Tibial nerve (tissue), 4 donors: ENCODE measurements at regions not wholly inside any gene's neighbourhood (a gene's known extent, or its start where the extent isn't known, plus 50 kb on each side); places are given as distances from the start of the nearest gene placed in this dataset.

ENCODE experiments used
- DNase-seq, 2 donors: peaks; one replicate each; pipeline ENCODE4 v3.0.0-alpha.2; 2019; ENCODE audit warnings: low spot score in 2 of 2
- H3K27ac ChIP-seq, 4 donors: fragments of 200-600 bp; sonication (generic) in 3 of 4; one replicate each; pipeline ENCODE4 v1.5.1; 2017 to 2019; ENCODE audit warnings: mild to moderate bottlenecking in 1 of 4
- H3K27me3 ChIP-seq, 2 donors: fragments of 200-600 bp; sonication (generic) in 1 of 2; one replicate each; pipeline versions ENCODE4 v1.5.1 to v1.6.0; 2017 to 2019
- H3K36me3 ChIP-seq, 3 donors: fragments of 200-600 bp; sonication (generic); one replicate each; pipeline ENCODE4 v1.5.1; 2018 to 2019
- H3K4me1 ChIP-seq, 4 donors: fragments of 200-600 bp; sonication (generic) in 3 of 4; one replicate each; pipeline ENCODE4 v1.5.1; 2017 to 2019
- H3K4me3 ChIP-seq, 4 donors: fragments of 200-600 bp; sonication (generic) in 3 of 4; one replicate each; pipeline ENCODE4 v1.5.1; 2017 to 2019; ENCODE audit warnings: mild to moderate bottlenecking in 1 of 4, moderate library complexity in 1 of 4
- H3K9me3 ChIP-seq, 4 donors: fragments of 200-600 bp; sonication (generic) in 3 of 4; one replicate each; pipeline ENCODE4 v1.5.1; 2017 to 2019
- EP300 ChIP-seq, 2 donors: sonication (generic); formaldehyde crosslinking; IDR thresholded peaks; one replicate each; pipeline ENCODE4 v1.6.1; 2017; ENCODE audit warnings: antibody characterized with exemption in 2 of 2, mild to moderate bottlenecking in 1 of 2
- POLR2A ChIP-seq, 2 donors: fragments of 450-650 bp; IDR thresholded peaks; one replicate each; pipeline ENCODE4 v1.6.1; 2017; ENCODE audit warnings: antibody characterized with exemption in 2 of 2, mild to moderate bottlenecking in 2 of 2, moderate library complexity in 2 of 2
- WGBS, 2 donors: methylation state at CpG; one replicate each; pipeline ENCODE4 v1.1.5; 2018; 5-methylcytosine and 5-hydroxymethylcytosine counted together
- TF ChIP-seq, protein P1 (sequence below), 5 experiments: fragments of 200-600 bp in 3 of 5; fragments of 450-650 bp in 2 of 5; sonication (generic) in 3 of 5; IDR thresholded peaks; one replicate each; pipeline ENCODE4 v1.5.1; 2016 to 2019; ENCODE audit warnings: antibody characterized with exemption in 5 of 5, mild to moderate bottlenecking in 3 of 5, moderate library complexity in 2 of 5

DNA sequence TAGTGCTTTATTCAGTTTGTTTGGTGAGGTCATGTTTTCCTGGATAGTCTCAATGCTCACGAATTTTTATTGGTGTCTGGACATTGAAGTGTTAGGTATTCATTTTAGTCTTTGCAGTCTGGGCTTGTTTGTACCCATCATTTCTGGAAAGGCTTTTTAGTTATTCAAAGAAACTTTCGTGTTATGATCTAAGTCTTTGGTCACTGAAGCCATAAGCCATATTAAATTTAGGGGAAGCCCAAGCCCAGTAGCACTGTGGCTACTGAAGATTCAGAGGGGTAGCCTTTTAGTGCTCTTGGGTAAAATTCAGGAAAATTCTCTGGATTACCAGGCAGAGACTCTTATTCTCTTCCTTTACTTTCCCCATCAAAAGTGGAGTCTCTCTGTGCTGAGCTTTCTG lies 56.2 kb upstream of the PEX5L start:
- WGBS, 2 donors, result 36 to 42% methylated on average over 2 of the region's 2 CpGs
- H3K4me3 ChIP-seq, result no peak overlapping the region
- no peak overlapping the region for H3K27ac ChIP-seq
- H3K36me3 ChIP-seq, result no peaks in the 10 kb centered on the region
- TF ChIP-seq, protein P1, sequence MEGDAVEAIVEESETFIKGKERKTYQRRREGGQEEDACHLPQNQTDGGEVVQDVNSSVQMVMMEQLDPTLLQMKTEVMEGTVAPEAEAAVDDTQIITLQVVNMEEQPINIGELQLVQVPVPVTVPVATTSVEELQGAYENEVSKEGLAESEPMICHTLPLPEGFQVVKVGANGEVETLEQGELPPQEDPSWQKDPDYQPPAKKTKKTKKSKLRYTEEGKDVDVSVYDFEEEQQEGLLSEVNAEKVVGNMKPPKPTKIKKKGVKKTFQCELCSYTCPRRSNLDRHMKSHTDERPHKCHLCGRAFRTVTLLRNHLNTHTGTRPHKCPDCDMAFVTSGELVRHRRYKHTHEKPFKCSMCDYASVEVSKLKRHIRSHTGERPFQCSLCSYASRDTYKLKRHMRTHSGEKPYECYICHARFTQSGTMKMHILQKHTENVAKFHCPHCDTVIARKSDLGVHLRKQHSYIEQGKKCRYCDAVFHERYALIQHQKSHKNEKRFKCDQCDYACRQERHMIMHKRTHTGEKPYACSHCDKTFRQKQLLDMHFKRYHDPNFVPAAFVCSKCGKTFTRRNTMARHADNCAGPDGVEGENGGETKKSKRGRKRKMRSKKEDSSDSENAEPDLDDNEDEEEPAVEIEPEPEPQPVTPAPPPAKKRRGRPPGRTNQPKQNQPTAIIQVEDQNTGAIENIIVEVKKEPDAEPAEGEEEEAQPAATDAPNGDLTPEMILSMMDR (IDR thresholded peaks at IDR 0.05), result no peak
- TF ChIP-seq EP300 (IDR thresholded peaks at IDR 0.05), result no peak
- H3K4me1 ChIP-seq, result no peaks in the 10 kb centered on the region
- DNase-seq, result no peak
- H3K27me3 ChIP-seq, result no peaks in the 10 kb centered on the region
- H3K9me3 ChIP-seq, result peaks cover 0 to 8% (median 2%) of the 10 kb centered on the region in 4 donors

DNA sequence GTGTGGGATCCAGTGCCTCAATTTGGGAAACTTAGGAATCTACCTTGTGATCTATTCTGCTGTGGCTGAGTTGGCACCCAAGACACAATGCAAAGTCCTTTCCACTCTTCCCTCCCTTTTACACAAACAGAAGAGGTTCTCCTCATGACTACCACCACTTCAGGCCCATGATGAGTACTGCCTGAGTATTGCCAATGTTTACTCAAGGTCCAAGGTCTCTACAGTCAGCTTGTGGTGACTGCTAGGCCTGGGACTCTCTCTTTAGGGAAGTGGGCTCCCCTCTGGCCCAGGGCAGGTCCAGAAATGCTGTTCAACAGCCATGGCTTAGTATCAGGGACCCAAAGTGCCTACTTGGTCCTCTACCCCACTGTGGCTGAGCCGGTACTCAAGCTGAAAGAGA lies 56.8 kb upstream of the PEX5L start:
- no peaks in the 10 kb centered on the region for H3K4me1 ChIP-seq
- peaks cover 0 to 8% (median 2%) of the 10 kb centered on the region in 4 donors for H3K9me3 ChIP-seq
- no peak for DNase-seq
- H3K4me3 ChIP-seq, result no peak overlapping the region
- TF ChIP-seq POLR2A (IDR thresholded peaks at IDR 0.05) (no peak), EP300 (IDR thresholded peaks at IDR 0.05) (no peak)
- TF ChIP-seq, protein P1 (IDR thresholded peaks at IDR 0.05), result no peak
- no peak overlapping the region for H3K27ac ChIP-seq
- 92 to 93% methylated on average over 1 of the region's 1 CpG for WGBS, 2 donors
- no peaks in the 10 kb centered on the region for H3K27me3 ChIP-seq
- no peaks in the 10 kb centered on the region for H3K36me3 ChIP-seq

DNA sequence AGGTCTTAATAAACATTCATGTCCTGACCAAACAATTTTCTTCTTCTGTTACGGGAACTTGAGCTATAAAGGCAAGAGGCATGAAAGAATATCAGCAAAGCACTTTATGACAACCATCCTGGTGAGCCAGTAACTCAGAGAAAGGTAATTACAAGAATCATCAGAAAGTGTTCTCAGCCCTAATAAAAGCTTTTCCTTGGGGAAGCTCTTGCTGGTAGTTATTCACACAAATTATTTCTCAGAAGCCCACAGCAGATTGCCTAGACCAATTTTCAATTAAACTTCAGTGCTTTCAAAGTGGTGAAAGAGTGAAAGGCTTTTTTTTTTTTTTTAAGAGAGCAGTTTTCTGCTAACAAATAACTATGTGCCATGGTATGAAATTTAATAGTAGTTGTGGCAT lies 60.9 kb upstream of the PEX5L start:
- H3K27ac ChIP-seq, result no peak overlapping the region
- 72 to 76% methylated on average over 1 of the region's 1 CpG for WGBS, 2 donors
- peaks cover 0 to 3% (median 0%) of the 10 kb centered on the region in 4 donors for H3K9me3 ChIP-seq
- no peak for DNase-seq
- TF ChIP-seq POLR2A (IDR thresholded peaks at IDR 0.05), result no peak
- no peak for TF ChIP-seq EP300 (IDR thresholded peaks at IDR 0.05)
- TF ChIP-seq, protein P1 (IDR thresholded peaks at IDR 0.05), result no peak
- no peaks in the 10 kb centered on the region for H3K4me1 ChIP-seq
- no peak overlapping the region for H3K4me3 ChIP-seq
- H3K27me3 ChIP-seq, result no peaks in the 10 kb centered on the region
- H3K36me3 ChIP-seq, result no peaks in the 10 kb centered on the region

DNA sequence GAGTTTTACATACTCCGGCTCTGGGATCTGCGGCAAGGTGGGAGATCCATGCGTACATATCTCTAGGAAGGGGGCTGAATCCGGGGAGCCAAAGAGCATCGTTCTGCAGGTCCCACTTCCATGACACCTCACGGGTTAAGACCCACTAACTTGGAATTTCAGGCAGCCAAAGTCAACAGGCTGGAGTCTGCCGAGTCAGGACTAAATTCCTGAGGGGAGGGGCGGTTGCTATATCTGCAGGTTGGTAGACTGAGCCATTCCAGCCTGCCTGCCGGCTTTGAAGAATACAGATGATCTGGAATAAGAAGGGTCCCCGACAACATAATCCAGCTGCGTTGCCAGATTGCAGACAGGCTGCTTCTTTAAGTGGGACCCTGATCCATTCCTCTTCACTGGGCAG lies 65.4 kb upstream of the PEX5L start:
- Histone ChIP-seq H3K27ac (no peak overlapping the region), H3K36me3 (no peaks in the 10 kb centered on the region), H3K9me3 (no peaks in the 10 kb centered on the region), H3K27me3 (no peaks in the 10 kb centered on the region), H3K4me3 (no peak overlapping the region), H3K4me1 (no peaks in the 10 kb centered on the region)
- 66 to 70% methylated on average over 10 to 11 of the region's 11 CpGs for WGBS, 2 donors
- no peak for TF ChIP-seq EP300 (IDR thresholded peaks at IDR 0.05)
- TF ChIP-seq, protein P1 (IDR thresholded peaks at IDR 0.05), result no peak
- TF ChIP-seq POLR2A (IDR thresholded peaks at IDR 0.05), result no peak
- no peak for DNase-seq

DNA sequence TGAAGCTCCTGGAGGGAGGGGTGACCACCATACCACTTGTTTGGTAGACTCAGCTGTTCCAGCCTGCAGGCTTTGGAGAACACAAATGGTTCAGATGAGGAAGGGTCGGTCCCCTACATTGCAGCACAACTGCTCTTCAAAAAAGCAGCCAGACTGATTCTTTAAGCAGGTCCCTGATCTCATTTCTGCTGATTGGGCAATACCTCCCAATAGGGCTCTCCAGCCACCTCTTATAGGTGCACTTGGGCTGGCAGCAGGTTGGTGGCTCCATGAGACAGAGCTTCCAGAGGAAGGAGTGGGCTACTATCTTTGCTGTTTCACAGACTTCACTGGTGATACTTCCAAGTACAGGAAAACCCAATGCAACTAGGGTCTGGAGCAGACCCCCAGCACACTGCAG lies 65.9 kb upstream of the PEX5L start:
- no peak for DNase-seq
- H3K4me3 ChIP-seq, result no peak overlapping the region
- no peaks in the 10 kb centered on the region for H3K9me3 ChIP-seq
- TF ChIP-seq, protein P1 (IDR thresholded peaks at IDR 0.05), result no peak
- TF ChIP-seq EP300 (IDR thresholded peaks at IDR 0.05), result no peak
- no peak for TF ChIP-seq POLR2A (IDR thresholded peaks at IDR 0.05)
- 100% methylated on average over 1 of the region's 1 CpG for WGBS, 2 donors
- H3K36me3 ChIP-seq, result no peaks in the 10 kb centered on the region
- no peaks in the 10 kb centered on the region for H3K4me1 ChIP-seq
- H3K27me3 ChIP-seq, result no peaks in the 10 kb centered on the region
- no peak overlapping the region for H3K27ac ChIP-seq
